ENCODE measurements at regions not wholly inside any gene's neighbourhood (a gene's known extent, or its start where the extent isn't known, plus 50 kb on each side); places are given as distances from the start of the nearest gene placed in this dataset.

GRCh38 chr1:95615421-95615820 lies 381.4 kb downstream of the RWDD3 start:
- TF ChIP-seq CTCF (IDR thresholded peaks at IDR 0.05) (no peak), EP300 (IDR thresholded peaks at IDR 0.05; ENCODE audit: borderline replicate concordance in 1 of 2, low read depth in 1 of 2, low read length in 1 of 2) (no peak)

Data from SK-N-SH (cell line).